ENCODE measurements at regions not wholly inside any gene's neighbourhood (a gene's known extent, or its start where the extent isn't known, plus 50 kb on each side); places are given as distances from the start of the nearest gene placed in this dataset.

DNA sequence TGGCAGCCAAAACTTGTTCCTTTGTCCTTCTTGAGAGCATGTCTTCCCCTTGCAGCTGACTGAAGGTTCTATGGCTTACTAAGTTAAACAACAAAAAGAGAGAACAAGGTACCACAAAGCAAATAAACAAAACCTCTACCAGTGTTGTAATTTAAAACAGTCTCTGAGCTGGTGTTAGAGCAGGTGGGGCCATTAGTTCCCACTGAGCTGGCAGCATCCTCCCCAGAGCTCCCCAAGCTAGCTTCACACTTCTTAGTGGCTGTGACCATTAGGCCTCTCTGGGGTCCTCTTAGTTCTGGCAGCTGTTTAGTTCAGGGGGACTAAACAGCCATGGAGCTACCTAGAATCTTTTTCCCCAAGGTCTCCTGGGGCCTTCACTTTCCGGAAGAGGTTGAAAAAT lies 128.6 kb upstream of the ELL2 start:
- H3K27me3 ChIP-seq (ENCODE audit: insufficient read depth, low read length): no peaks in the 10 kb centered on the region
- no peaks in the 10 kb centered on the region for H4K20me1 ChIP-seq (ENCODE audit: insufficient read depth)
- ChIA-PET RAD21 (ENCODE audit: low non-redundant PET in 1 of 2, low total read pairs in 2 of 2, uncharacterized antibody in 2 of 2, unreplicated experiment in 2 of 2) (no interaction called here), CTCF (no interaction called here), POLR2A (interaction anchor here (2.1 kb wide), 1 partner anchor 11 kb away, joined by 11 read pairs; no protein-coding TSS in a partner anchor)
- H3K79me2 ChIP-seq (ENCODE audit: insufficient read depth, low read length): no peaks in the 10 kb centered on the region
- H3K36me3 ChIP-seq (ENCODE audit: control insufficient read depth in 1 of 2, insufficient read depth in 2 of 2, low read length in 2 of 2): no peaks in the 10 kb centered on the region
- DNase-seq (ENCODE audit: low read depth, low spot score): no peak
- no peak overlapping the region for H3K9ac ChIP-seq (ENCODE audit: low read length)
- peaks cover 5 to 22% of the 10 kb centered on the region in 2 experiments; a peak in 3 of 4 replicates for H3K4me1 ChIP-seq (ENCODE audit: control insufficient read depth in 1 of 2, insufficient read depth in 2 of 2, low read length in 2 of 2)
- no peaks in the 10 kb centered on the region for H3K9me3 ChIP-seq (ENCODE audit: control insufficient read depth in 1 of 2, insufficient read depth in 1 of 2, low read depth in 1 of 2, low read length in 2 of 2)
- TF ChIP-seq CBX3 (IDR thresholded peaks at IDR 0.05; ENCODE audit: low read depth) (no peak), POLR2A (IDR thresholded peaks at IDR 0.05; ENCODE audit: borderline replicate concordance, extremely low read depth, insufficient read depth, insufficient read length) (no peak), EZH2phosphoT487 (IDR thresholded peaks at IDR 0.05; ENCODE audit: borderline replicate concordance) (no peak), FOSL1 (IDR thresholded peaks at IDR 0.05; ENCODE audit: low read depth) (no peak)
- TF ChIP-seq, protein P1, sequence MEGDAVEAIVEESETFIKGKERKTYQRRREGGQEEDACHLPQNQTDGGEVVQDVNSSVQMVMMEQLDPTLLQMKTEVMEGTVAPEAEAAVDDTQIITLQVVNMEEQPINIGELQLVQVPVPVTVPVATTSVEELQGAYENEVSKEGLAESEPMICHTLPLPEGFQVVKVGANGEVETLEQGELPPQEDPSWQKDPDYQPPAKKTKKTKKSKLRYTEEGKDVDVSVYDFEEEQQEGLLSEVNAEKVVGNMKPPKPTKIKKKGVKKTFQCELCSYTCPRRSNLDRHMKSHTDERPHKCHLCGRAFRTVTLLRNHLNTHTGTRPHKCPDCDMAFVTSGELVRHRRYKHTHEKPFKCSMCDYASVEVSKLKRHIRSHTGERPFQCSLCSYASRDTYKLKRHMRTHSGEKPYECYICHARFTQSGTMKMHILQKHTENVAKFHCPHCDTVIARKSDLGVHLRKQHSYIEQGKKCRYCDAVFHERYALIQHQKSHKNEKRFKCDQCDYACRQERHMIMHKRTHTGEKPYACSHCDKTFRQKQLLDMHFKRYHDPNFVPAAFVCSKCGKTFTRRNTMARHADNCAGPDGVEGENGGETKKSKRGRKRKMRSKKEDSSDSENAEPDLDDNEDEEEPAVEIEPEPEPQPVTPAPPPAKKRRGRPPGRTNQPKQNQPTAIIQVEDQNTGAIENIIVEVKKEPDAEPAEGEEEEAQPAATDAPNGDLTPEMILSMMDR (IDR thresholded peaks at IDR 0.05 in 2 of 3, conservative IDR thresholded peaks at IDR 0.05 in 1 of 3; ENCODE audit: borderline replicate concordance in 1 of 3, insufficient read depth in 1 of 3, low read depth in 2 of 3, low read length in 2 of 3): no peak
- TF ChIP-seq, protein P2, sequence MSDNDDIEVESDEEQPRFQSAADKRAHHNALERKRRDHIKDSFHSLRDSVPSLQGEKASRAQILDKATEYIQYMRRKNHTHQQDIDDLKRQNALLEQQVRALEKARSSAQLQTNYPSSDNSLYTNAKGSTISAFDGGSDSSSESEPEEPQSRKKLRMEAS (IDR thresholded peaks at IDR 0.05): no peak
- no peak overlapping the region for H2AFZ ChIP-seq (ENCODE audit: low read depth, low read length, poor library complexity, severe bottlenecking)
- ATAC-seq: no peak
- H3K4me3 ChIP-seq (replicated peaks in 1 of 2; ENCODE audit: low read depth in 1 of 2, low read length in 2 of 2): no peak overlapping the region
- H3K4me2 ChIP-seq (ENCODE audit: low read length): no peak overlapping the region
- no peak overlapping the region for H3K27ac ChIP-seq (ENCODE audit: low read depth, low read length)
- intact Hi-C loops (cut with micrococcal nuclease): no loop called here
- no TSS peak for BruUV-seq (replicated peaks)
- H3K9me2 ChIP-seq (ENCODE audit: insufficient read depth): no peaks in the 10 kb centered on the region

DNA sequence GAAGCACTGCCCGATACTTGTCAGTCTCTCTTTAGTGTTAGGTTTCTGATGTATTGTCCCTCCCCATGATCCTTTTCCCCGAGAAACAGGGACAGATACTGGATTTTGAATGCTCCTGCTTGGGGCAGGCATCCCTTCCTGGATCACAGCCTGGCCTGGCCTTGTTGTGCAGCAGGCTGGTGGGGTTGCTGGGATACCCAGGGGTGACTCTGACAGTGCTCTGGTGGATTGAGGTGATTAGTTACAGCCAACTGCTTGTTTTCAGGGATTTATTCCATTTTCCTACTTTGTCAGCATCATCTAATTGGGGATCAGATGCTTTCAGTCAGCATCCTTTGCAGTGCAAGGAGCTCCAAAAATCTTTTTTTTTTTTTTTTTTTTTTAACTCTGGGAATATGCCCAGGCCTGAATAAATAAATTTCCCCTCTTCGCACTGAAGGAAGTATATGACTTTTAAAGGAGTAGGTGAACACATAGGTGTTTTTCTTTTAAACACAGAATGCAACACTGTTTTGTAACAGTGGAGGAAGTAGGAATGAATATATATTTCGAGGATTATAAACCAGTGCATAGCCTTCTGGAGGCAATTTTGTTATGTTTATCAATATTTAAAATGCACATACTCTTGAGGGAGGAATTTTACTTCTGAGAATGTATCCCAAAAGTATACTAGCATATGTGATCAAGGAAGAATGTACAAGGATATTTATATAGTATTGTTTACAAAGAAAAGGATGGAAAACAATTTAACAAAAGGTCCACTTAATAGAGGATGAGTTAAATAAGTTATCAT lies 127.3 kb upstream of the ELL2 start:
- RAD21 ChIA-PET (ENCODE audit: low non-redundant PET in 1 of 2, low total read pairs in 2 of 2, uncharacterized antibody in 2 of 2, unreplicated experiment in 2 of 2): no interaction called here
- Histone ChIP-seq H3K4me1 (ENCODE audit: control insufficient read depth in 1 of 2, insufficient read depth in 2 of 2, low read length in 2 of 2) (peaks cover 0 to 9% of the 10 kb centered on the region in 2 experiments; a peak in 2 of 4 replicates), H2AFZ (ENCODE audit: low read depth, low read length, poor library complexity, severe bottlenecking) (no peak overlapping the region), H3K9me3 (ENCODE audit: control insufficient read depth in 1 of 2, insufficient read depth in 1 of 2, low read depth in 1 of 2, low read length in 2 of 2) (no peaks in the 10 kb centered on the region), H3K4me3 (replicated peaks in 1 of 2; ENCODE audit: low read depth in 1 of 2, low read length in 2 of 2) (no peak overlapping the region), H3K9ac (ENCODE audit: low read length) (no peak overlapping the region), H3K27ac (ENCODE audit: low read depth, low read length) (no peak overlapping the region), H3K9me2 (ENCODE audit: insufficient read depth) (no peaks in the 10 kb centered on the region), H4K20me1 (ENCODE audit: insufficient read depth) (no peaks in the 10 kb centered on the region), H3K79me2 (ENCODE audit: insufficient read depth, low read length) (no peaks in the 10 kb centered on the region), H3K27me3 (ENCODE audit: insufficient read depth, low read length) (no peaks in the 10 kb centered on the region), H3K4me2 (ENCODE audit: low read length) (no peak overlapping the region), H3K36me3 (ENCODE audit: control insufficient read depth in 1 of 2, insufficient read depth in 2 of 2, low read length in 2 of 2) (no peaks in the 10 kb centered on the region)
- POLR2A ChIA-PET: no interaction called here
- BruUV-seq (replicated peaks): no TSS peak
- intact Hi-C loops (cut with micrococcal nuclease): no loop called here
- CTCF ChIA-PET: no interaction called here
- DNase-seq (ENCODE audit: low read depth, low spot score): no peak
- ATAC-seq: no peak
- TF ChIP-seq, protein P2 (IDR thresholded peaks at IDR 0.05): no peak
- TF ChIP-seq, protein P3, sequence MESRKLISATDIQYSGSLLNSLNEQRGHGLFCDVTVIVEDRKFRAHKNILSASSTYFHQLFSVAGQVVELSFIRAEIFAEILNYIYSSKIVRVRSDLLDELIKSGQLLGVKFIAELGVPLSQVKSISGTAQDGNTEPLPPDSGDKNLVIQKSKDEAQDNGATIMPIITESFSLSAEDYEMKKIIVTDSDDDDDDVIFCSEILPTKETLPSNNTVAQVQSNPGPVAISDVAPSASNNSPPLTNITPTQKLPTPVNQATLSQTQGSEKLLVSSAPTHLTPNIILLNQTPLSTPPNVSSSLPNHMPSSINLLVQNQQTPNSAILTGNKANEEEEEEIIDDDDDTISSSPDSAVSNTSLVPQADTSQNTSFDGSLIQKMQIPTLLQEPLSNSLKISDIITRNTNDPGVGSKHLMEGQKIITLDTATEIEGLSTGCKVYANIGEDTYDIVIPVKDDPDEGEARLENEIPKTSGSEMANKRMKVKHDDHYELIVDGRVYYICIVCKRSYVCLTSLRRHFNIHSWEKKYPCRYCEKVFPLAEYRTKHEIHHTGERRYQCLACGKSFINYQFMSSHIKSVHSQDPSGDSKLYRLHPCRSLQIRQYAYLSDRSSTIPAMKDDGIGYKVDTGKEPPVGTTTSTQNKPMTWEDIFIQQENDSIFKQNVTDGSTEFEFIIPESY (IDR thresholded peaks at IDR 0.05; ENCODE audit: extremely low read depth, insufficient replicate concordance, low read length): no peak
- TF ChIP-seq ZFX (IDR thresholded peaks at IDR 0.05): no peak
- no peak for TF ChIP-seq CEBPB (IDR thresholded peaks at IDR 0.05; ENCODE audit: low read depth)
- TF ChIP-seq RAD21 (IDR thresholded peaks at IDR 0.05; ENCODE audit: low read depth): no peak
- TF ChIP-seq EZH2phosphoT487 (IDR thresholded peaks at IDR 0.05; ENCODE audit: borderline replicate concordance): no peak
- no peak for TF ChIP-seq FOSL1 (IDR thresholded peaks at IDR 0.05; ENCODE audit: low read depth)
- TF ChIP-seq SIN3A (IDR thresholded peaks at IDR 0.05; ENCODE audit: low read depth): no peak
- no peak for TF ChIP-seq TCF7L2 (IDR thresholded peaks at IDR 0.05; ENCODE audit: borderline replicate concordance, extremely low read depth, insufficient read depth, insufficient read length)
- TF ChIP-seq POLR2A (IDR thresholded peaks at IDR 0.05; ENCODE audit: borderline replicate concordance, extremely low read depth, insufficient read depth, insufficient read length): no peak

All from HCT116 (cell line).